Neural progenitor cell (in vitro differentiated cells): ENCODE measurements at regions not wholly inside any gene's neighbourhood (a gene's known extent, or its start where the extent isn't known, plus 50 kb on each side); places are given as distances from the start of the nearest gene placed in this dataset.

Source experiments
- DNase-seq: peaks from one replicate; pipeline ENCODE4 v3.0.0-alpha.2; 2016; ENCODE audit warnings: low spot score
- H2AFZ ChIP-seq: fragments of 200-600 bp; sonication (generic); replicated peaks from 2 replicates; pipeline ENCODE4 v1.6.1; 2016; ENCODE audit warnings: antibody characterized with exemption
- H3F3A ChIP-seq: fragments of 200-600 bp; sonication (generic); 2 replicates; pipeline ENCODE4 v1.6.1; 2016; ENCODE audit warnings: antibody characterized with exemption, low read depth
- H3K27ac ChIP-seq: fragments of 200-600 bp; sonication (generic); 2 replicates; pipeline ENCODE4 v1.5.1; 2016; ENCODE audit warnings: mild to moderate bottlenecking
- H3K27me3 ChIP-seq: fragments of 200-600 bp; sonication (generic); 2 replicates; pipeline ENCODE4 v1.6.1; 2016; ENCODE audit warnings: mild to moderate bottlenecking, moderate library complexity
- H3K36me3 ChIP-seq: fragments of 200-600 bp; sonication (generic); 2 replicates; pipeline ENCODE4 v1.5.1; 2016
- H3K4me1 ChIP-seq: fragments of 200-600 bp; sonication (generic); 2 replicates; pipeline ENCODE4 v1.6.1; 2016; ENCODE audit warnings: mixed run types
- H3K4me2 ChIP-seq: fragments of 200-600 bp; sonication (generic); 2 replicates; pipeline ENCODE4 v1.6.1; 2016
- H3K4me3 ChIP-seq: fragments of 200-600 bp; sonication (generic); 2 replicates; pipeline ENCODE4 v1.5.1; 2016
- H3K79me2 ChIP-seq: fragments of 200-600 bp; sonication (generic); 2 replicates; pipeline ENCODE4 v1.6.1; 2016; ENCODE audit warnings: low read depth
- H3K9ac ChIP-seq: fragments of 200-600 bp; sonication (generic); 2 replicates; pipeline ENCODE4 v1.6.1; 2016
- H3K9me3 ChIP-seq: fragments of 200-600 bp; sonication (generic); 2 replicates; pipeline ENCODE4 v1.5.1; 2016; ENCODE audit warnings: low read depth
- H4K20me1 ChIP-seq: fragments of 200-600 bp; sonication (generic); 2 replicates; pipeline ENCODE4 v1.6.1; 2016; ENCODE audit warnings: low read depth
- H3K27ac Mint-ChIP-seq: 3 replicates; pipeline ENCODE4 v1.8.0; 2021; ENCODE audit warnings: mixed read lengths
- H3K27me3 Mint-ChIP-seq: 2 replicates; pipeline ENCODE4 v1.8.0; 2022; ENCODE audit warnings: low read depth, mild to moderate bottlenecking, inconsistent platforms, moderate library complexity, mixed read lengths; ENCODE audit not compliant: insufficient read depth
- H3K36me3 Mint-ChIP-seq: 3 replicates; pipeline ENCODE4 v1.8.0; 2021; ENCODE audit warnings: mixed read lengths
- H3K4me1 Mint-ChIP-seq: 3 replicates; pipeline ENCODE4 v1.8.0; 2021; ENCODE audit warnings: mixed read lengths
- H3K4me3 Mint-ChIP-seq: 3 replicates; pipeline ENCODE4 v1.8.0; 2021; ENCODE audit warnings: mild to moderate bottlenecking, moderate library complexity, mixed read lengths
- H3K9me3 Mint-ChIP-seq: 3 replicates; pipeline ENCODE4 v1.8.0; 2020; ENCODE audit warnings: mixed read lengths
- EZH2 ChIP-seq: fragments of 200-600 bp; sonication (generic); IDR thresholded peaks from 2 replicates; pipeline ENCODE4 v1.6.1; 2017; ENCODE audit warnings: antibody characterized with exemption, mild to moderate bottlenecking, moderate library complexity
- EZH2phosphoT487 ChIP-seq: fragments of 200-600 bp; sonication (generic); IDR thresholded peaks from 2 replicates; pipeline ENCODE4 v1.6.1; 2017; ENCODE audit warnings: antibody characterized with exemption
- TF ChIP-seq, protein P1 (sequence below): fragments of 200-600 bp; sonication (generic); IDR thresholded peaks from 2 replicates; pipeline ENCODE4 v1.5.1; 2017; ENCODE audit warnings: antibody characterized with exemption, mild to moderate bottlenecking

DNA sequence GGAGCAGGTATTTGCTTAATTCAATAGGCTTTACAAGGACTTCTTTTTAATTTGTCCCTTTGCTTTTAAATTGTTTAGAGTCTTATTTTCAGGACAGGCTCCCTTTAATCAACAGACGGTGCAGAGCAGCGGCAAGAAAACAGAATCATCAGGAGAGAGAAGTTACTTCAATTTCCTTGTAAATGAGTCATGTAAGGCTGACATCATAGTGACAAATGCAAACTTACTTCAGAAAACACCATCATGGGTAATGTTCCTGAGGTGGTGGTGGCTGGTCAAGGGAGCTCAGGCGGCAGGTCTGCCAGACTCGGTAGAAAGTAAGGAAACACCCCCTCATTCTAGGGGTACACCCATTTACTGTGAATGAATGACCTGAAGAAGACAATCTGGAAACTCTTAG, 395.1 kb downstream of the FBXO15 start:
- Histone ChIP-seq H3K27me3 (no peaks in the 10 kb centered on the region), H3K9me3 (no peaks in the 10 kb centered on the region), H3K9ac (no peak overlapping the region), H3K4me2 (no peak overlapping the region), H3K4me1 (no peaks in the 10 kb centered on the region), H3K36me3 (no peaks in the 10 kb centered on the region), H2AFZ (no peak overlapping the region), H3K27ac (no peak overlapping the region), H3F3A (no peaks in the 10 kb centered on the region), H3K4me3 (no peak overlapping the region), H4K20me1 (no peaks in the 10 kb centered on the region), H3K79me2 (no peaks in the 10 kb centered on the region)
- TF ChIP-seq, protein P1, sequence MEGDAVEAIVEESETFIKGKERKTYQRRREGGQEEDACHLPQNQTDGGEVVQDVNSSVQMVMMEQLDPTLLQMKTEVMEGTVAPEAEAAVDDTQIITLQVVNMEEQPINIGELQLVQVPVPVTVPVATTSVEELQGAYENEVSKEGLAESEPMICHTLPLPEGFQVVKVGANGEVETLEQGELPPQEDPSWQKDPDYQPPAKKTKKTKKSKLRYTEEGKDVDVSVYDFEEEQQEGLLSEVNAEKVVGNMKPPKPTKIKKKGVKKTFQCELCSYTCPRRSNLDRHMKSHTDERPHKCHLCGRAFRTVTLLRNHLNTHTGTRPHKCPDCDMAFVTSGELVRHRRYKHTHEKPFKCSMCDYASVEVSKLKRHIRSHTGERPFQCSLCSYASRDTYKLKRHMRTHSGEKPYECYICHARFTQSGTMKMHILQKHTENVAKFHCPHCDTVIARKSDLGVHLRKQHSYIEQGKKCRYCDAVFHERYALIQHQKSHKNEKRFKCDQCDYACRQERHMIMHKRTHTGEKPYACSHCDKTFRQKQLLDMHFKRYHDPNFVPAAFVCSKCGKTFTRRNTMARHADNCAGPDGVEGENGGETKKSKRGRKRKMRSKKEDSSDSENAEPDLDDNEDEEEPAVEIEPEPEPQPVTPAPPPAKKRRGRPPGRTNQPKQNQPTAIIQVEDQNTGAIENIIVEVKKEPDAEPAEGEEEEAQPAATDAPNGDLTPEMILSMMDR = no peak
- TF ChIP-seq EZH2phosphoT487 = no peak
- TF ChIP-seq EZH2 = no peak
- H3K36me3 Mint-ChIP-seq = no peaks in the 10 kb centered on the region
- no peaks in the 10 kb centered on the region for H3K9me3 Mint-ChIP-seq
- no peak for DNase-seq
- peaks cover 4% of the 10 kb centered on the region for H3K27me3 Mint-ChIP-seq
- H3K4me1 Mint-ChIP-seq = no peaks in the 10 kb centered on the region
- H3K4me3 Mint-ChIP-seq = no peak overlapping the region
- H3K27ac Mint-ChIP-seq = no peak overlapping the region

DNA sequence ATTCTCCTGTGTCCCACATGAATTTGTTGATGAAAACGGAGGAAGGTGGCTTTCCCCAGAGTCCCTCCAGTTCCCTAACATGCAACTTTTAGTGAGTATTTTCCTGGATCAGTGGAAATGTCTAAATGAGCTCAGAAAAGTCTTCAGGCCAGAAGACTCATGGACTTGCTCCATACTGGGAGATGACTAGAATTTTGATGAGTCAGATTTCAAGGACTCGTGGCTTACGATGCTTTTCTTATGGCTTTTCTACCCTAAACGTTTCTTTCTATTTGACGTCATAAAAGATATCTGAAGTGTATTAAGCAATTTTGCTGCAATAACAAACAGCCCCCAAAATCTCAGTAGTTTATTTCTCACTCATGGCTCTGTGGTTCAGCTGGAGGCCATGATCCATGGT, 397.6 kb downstream of the FBXO15 start:
- Mint-ChIP-seq H3K9me3 (no peaks in the 10 kb centered on the region), H3K4me1 (peaks cover 2% of the 10 kb centered on the region), H3K4me3 (no peak overlapping the region), H3K36me3 (no peaks in the 10 kb centered on the region), H3K27ac (no peak overlapping the region), H3K27me3 (peaks cover 2% of the 10 kb centered on the region)
- H3K4me3 ChIP-seq = no peak overlapping the region
- TF ChIP-seq, protein P1 = no peak
- TF ChIP-seq EZH2 (no peak), EZH2phosphoT487 (no peak)
- no peak overlapping the region for H3K9ac ChIP-seq
- peaks cover 10% of the 10 kb centered on the region for H3K4me1 ChIP-seq
- no peaks in the 10 kb centered on the region for H3F3A ChIP-seq
- H3K27me3 ChIP-seq = no peaks in the 10 kb centered on the region
- H3K79me2 ChIP-seq = no peaks in the 10 kb centered on the region
- no peak overlapping the region for H2AFZ ChIP-seq
- H3K4me2 ChIP-seq = no peak overlapping the region
- H3K36me3 ChIP-seq = no peaks in the 10 kb centered on the region
- no peaks in the 10 kb centered on the region for H3K9me3 ChIP-seq
- no peaks in the 10 kb centered on the region for H4K20me1 ChIP-seq
- H3K27ac ChIP-seq = no peak overlapping the region
- no peak for DNase-seq

DNA sequence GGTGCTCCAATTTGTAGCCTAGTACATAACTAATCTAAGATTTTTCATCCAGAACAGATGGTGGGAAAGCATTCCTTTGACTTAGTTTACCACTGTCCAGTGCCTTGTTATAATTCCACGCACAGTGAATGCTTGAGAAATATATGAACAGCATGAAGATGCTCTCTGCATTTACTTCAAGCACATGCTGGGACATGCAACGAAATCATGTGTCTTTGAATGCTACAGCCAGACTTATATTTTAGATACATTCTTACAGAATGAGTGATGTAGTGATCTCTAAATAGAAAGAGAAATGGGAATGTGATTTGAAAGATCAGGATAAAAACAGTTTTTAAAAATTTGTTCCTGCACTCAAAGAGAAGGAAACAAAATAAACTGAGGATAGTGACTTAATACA, 398.3 kb downstream of the FBXO15 start:
- Histone ChIP-seq H3K27me3 (no peaks in the 10 kb centered on the region), H3K4me3 (no peak overlapping the region), H4K20me1 (no peaks in the 10 kb centered on the region), H3K9ac (no peak overlapping the region), H2AFZ (no peak overlapping the region), H3K4me1 (peaks cover 18% of the 10 kb centered on the region), H3K4me2 (no peak overlapping the region), H3K27ac (no peak overlapping the region), H3F3A (no peaks in the 10 kb centered on the region), H3K36me3 (no peaks in the 10 kb centered on the region), H3K9me3 (no peaks in the 10 kb centered on the region), H3K79me2 (no peaks in the 10 kb centered on the region)
- Mint-ChIP-seq H3K27ac (no peak overlapping the region), H3K36me3 (no peaks in the 10 kb centered on the region), H3K4me1 (peaks cover 2% of the 10 kb centered on the region), H3K4me3 (no peak overlapping the region), H3K9me3 (no peaks in the 10 kb centered on the region), H3K27me3 (peaks cover 2% of the 10 kb centered on the region)
- TF ChIP-seq, protein P1 = no peak
- TF ChIP-seq EZH2 (no peak), EZH2phosphoT487 (no peak)
- DNase-seq = no peak

DNA sequence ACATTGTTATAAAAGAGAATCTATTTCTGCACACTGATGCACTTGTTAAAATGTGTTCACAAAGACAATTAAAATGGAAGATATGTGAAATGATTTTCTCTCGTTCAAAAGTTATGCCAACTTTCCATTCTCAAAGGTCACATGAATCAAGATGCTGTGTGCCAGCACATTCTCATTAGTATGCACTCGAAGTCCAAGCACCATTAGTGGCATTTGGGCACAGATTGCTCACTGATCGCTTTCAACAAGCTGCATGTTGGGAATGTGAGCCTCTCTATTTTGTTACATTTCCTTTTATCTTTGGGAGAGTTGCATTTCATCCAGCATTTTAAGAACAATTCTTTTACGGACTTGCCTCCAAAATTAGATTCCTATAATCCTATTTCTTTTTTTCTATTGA, 398.9 kb downstream of the FBXO15 start:
- Mint-ChIP-seq H3K4me3 (no peak overlapping the region), H3K9me3 (no peaks in the 10 kb centered on the region), H3K27me3 (peaks cover 2% of the 10 kb centered on the region), H3K27ac (no peak overlapping the region), H3K4me1 (peaks cover 2% of the 10 kb centered on the region), H3K36me3 (no peaks in the 10 kb centered on the region)
- Histone ChIP-seq H3F3A (no peaks in the 10 kb centered on the region), H3K4me3 (no peak overlapping the region), H2AFZ (no peak overlapping the region), H3K4me2 (no peak overlapping the region), H3K27ac (no peak overlapping the region), H3K27me3 (no peaks in the 10 kb centered on the region), H4K20me1 (no peaks in the 10 kb centered on the region), H3K9ac (no peak overlapping the region), H3K36me3 (no peaks in the 10 kb centered on the region), H3K4me1 (peaks cover 22% of the 10 kb centered on the region), H3K9me3 (no peaks in the 10 kb centered on the region), H3K79me2 (no peaks in the 10 kb centered on the region)
- no peak for DNase-seq
- no peak for TF ChIP-seq EZH2phosphoT487
- TF ChIP-seq, protein P1 = no peak
- TF ChIP-seq EZH2 = no peak
